IMR-90 (cell line): ENCODE measurements at regions not wholly inside any gene's neighbourhood (a gene's known extent, or its start where the extent isn't known, plus 50 kb on each side); places are given as distances from the start of the nearest gene placed in this dataset.

Experiments
- ATAC-seq: fragments of 200-7000 bp; cut with Tn5 transposase; 2 replicates; pipeline ENCODE4 v1.9.1; 2020; ENCODE audit warnings: low read depth, mild to moderate bottlenecking, moderate library complexity
- BruUV-seq: library from RNA; stranded (reverse); fragments of 400-500 nt; replicated peaks from 2 replicates; lab custom pipeline; 2021; lab: Mats Ljungman, UMichigan
- CTCF ChIA-PET: fragments of 300-600 bp; formaldehyde crosslinking; extraction: SDS; loops from one replicate; lab custom pipeline; 2021; ENCODE audit warnings: antibody characterized with exemption; lab: Yijun Ruan, JAX
- POLR2A ChIA-PET: fragments of 300-600 bp; sonication (Branson Sonifier 250); formaldehyde crosslinking; loops from one replicate; lab custom pipeline; 2022; ENCODE audit warnings: antibody characterized with exemption; ENCODE audit not compliant: unreplicated experiment; lab: Charles Lee
- DNase-seq: peaks from one replicate; pipeline ENCODE4 v3.0.0; 2013
- H2AFZ ChIP-seq: replicated peaks from 2 replicates; pipeline ENCODE3; 2013; ENCODE audit warnings: low read length, mild to moderate bottlenecking; ENCODE audit not compliant: poor library complexity
- H2AK5ac ChIP-seq: 2 replicates; pipeline ENCODE4 v1.6.1; 2013; ENCODE audit warnings: low read depth, low read length, inconsistent platforms
- H2AK9ac ChIP-seq: replicated peaks from 2 replicates; pipeline ENCODE3; 2013; ENCODE audit warnings: mild to moderate bottlenecking, low read depth, low read length, moderate library complexity; ENCODE audit not compliant: poor library complexity
- H2BK120ac ChIP-seq: 2 replicates; pipeline ENCODE4 v1.6.1; 2013; ENCODE audit warnings: low read depth, low read length, inconsistent platforms
- H2BK15ac ChIP-seq: 3 replicates; pipeline ENCODE4 v1.6.1; 2013; ENCODE audit warnings: low read depth, low read length, inconsistent platforms
- H2BK20ac ChIP-seq: 2 replicates; pipeline ENCODE4 v1.6.1; 2013; ENCODE audit warnings: low read depth, mild to moderate bottlenecking, inconsistent platforms, low read length, moderate library complexity
- H2BK5ac ChIP-seq: 2 replicates; pipeline ENCODE4 v1.6.1; 2013; ENCODE audit warnings: mild to moderate bottlenecking, low read depth, low read length, inconsistent platforms; ENCODE audit not compliant: poor library complexity, severe bottlenecking
- H3K14ac ChIP-seq: replicated peaks from 2 replicates; pipeline ENCODE4 v1.6.1; 2013; ENCODE audit warnings: low read depth, low read length, inconsistent platforms
- H3K18ac ChIP-seq: 2 replicates; pipeline ENCODE4 v1.6.1; 2013; ENCODE audit warnings: low read depth, low read length, control low read depth
- H3K23ac ChIP-seq: 2 replicates; pipeline ENCODE4 v1.6.1; 2013; ENCODE audit warnings: low read depth, low read length, inconsistent platforms
- H3K27ac ChIP-seq: 2 replicates; pipeline ENCODE4 v1.5.1; 2013; ENCODE audit warnings: mild to moderate bottlenecking, control low read depth, low read length; ENCODE audit not compliant: insufficient read depth
- H3K27me3 ChIP-seq: 2 replicates; pipeline ENCODE4 v1.6.1; 2013; ENCODE audit warnings: low read length; ENCODE audit not compliant: control insufficient read depth, insufficient read depth
- H3K36me3 ChIP-seq: 2 replicates; pipeline ENCODE4 v1.6.1; 2013; ENCODE audit warnings: low read length, mixed read lengths; ENCODE audit not compliant: control insufficient read depth, insufficient read depth
- H3K4ac ChIP-seq: 2 replicates; pipeline ENCODE4 v1.6.1; 2013; ENCODE audit warnings: low read depth, low read length, inconsistent platforms
- H3K4me1 ChIP-seq: 2 replicates; pipeline ENCODE4 v1.6.1; 2013; ENCODE audit warnings: low read length, mixed read lengths; ENCODE audit not compliant: control insufficient read depth, insufficient read depth
- H3K4me2 ChIP-seq: 2 replicates; pipeline ENCODE4 v1.6.1; 2013; ENCODE audit warnings: low read depth, mild to moderate bottlenecking, control low read depth, low read length, moderate library complexity
- H3K4me3 ChIP-seq: 2 replicates; pipeline ENCODE4 v1.5.1; 2013; ENCODE audit warnings: low read depth, mild to moderate bottlenecking, control low read depth, low read length, moderate library complexity; ENCODE audit not compliant: insufficient read depth
- H3K56ac ChIP-seq: 2 replicates; pipeline ENCODE4 v1.6.1; 2013; ENCODE audit warnings: low read length, inconsistent platforms; ENCODE audit not compliant: insufficient read depth; ENCODE audit errors: extremely low read depth
- H3K79me1 ChIP-seq, 2 experiments: 2 replicates each; pipeline ENCODE4 v1.6.1; 2013; ENCODE audit warnings: low read length in 2 of 2, inconsistent platforms in 1 of 2, low read depth in 1 of 2
- H3K9ac ChIP-seq: 2 replicates; pipeline ENCODE4 v1.6.1; 2013; ENCODE audit warnings: low read depth, low read length, control low read depth
- H3K9me1 ChIP-seq: 2 replicates; pipeline ENCODE4 v1.6.1; 2013; ENCODE audit warnings: low read length, inconsistent platforms; ENCODE audit not compliant: insufficient read depth
- H3K9me3 ChIP-seq: 2 replicates; pipeline ENCODE4 v1.6.1; 2013; ENCODE audit warnings: low read length; ENCODE audit not compliant: control insufficient read depth, insufficient read depth
- H4K20me1 ChIP-seq: 2 replicates; pipeline ENCODE4 v1.6.1; 2013; ENCODE audit warnings: low read length, inconsistent platforms; ENCODE audit not compliant: insufficient read depth
- H4K5ac ChIP-seq: 2 replicates; pipeline ENCODE4 v1.6.1; 2013; ENCODE audit warnings: mild to moderate bottlenecking, low read depth, low read length, control low read depth
- H4K8ac ChIP-seq, 2 experiments: 2 replicates each; pipeline ENCODE4 v1.6.1; 2013; ENCODE audit warnings: low read depth in 2 of 2, low read length in 2 of 2, control low read depth in 1 of 2, inconsistent platforms in 1 of 2
- H4K91ac ChIP-seq: 2 replicates; pipeline ENCODE4 v1.6.1; 2013; ENCODE audit warnings: low read depth, low read length, inconsistent platforms; ENCODE audit not compliant: insufficient read depth
- BHLHE40 ChIP-seq: fragments of 150-350 bp; IDR thresholded peaks from 2 replicates; pipeline ENCODE4 v1.6.1; 2016; ENCODE audit warnings: mild to moderate bottlenecking, low read depth, low read length
- CEBPB ChIP-seq: IDR thresholded peaks from 2 replicates; pipeline ENCODE4 v1.6.1; 2012; ENCODE audit warnings: low read depth, low read length, improper control_type of control experiment
- MAFK ChIP-seq: IDR thresholded peaks from 2 replicates; pipeline ENCODE4 v1.6.1; 2012; ENCODE audit warnings: low read depth, low read length, improper control_type of control experiment
- MXI1 ChIP-seq: IDR thresholded peaks from 2 replicates; pipeline ENCODE4 v1.6.1; 2012; ENCODE audit warnings: low read depth, mild to moderate bottlenecking, low read length, moderate library complexity, borderline replicate concordance
- RAD21 ChIP-seq: IDR thresholded peaks from 2 replicates; pipeline ENCODE4 v1.6.1; 2012; ENCODE audit warnings: low read length, improper control_type of control experiment
- SMC3 ChIP-seq: fragments of 150-350 bp; IDR thresholded peaks from 2 replicates; pipeline ENCODE4 v1.6.1; 2016; ENCODE audit warnings: low read depth, mild to moderate bottlenecking, antibody characterized with exemption, low read length, moderate library complexity
- WGBS, 2 experiments: methylation state at CpG; one replicate each; pipeline versions ENCODE4 v1.1.5 to v1.1.7; 2013; ENCODE audit warnings: missing lambda C conversion rate in 2 of 2; ENCODE audit not compliant: insufficient read length in 1 of 2; ENCODE audit errors: extremely low coverage in 2 of 2; 5-methylcytosine and 5-hydroxymethylcytosine counted together
- dilution Hi-C: fragments of 300-500 bp; cut with HindIII; formaldehyde crosslinking; loops from one replicate; pipeline ENCODE4 v1.14.3; 2018; ENCODE audit warnings: low sequenced_read_pairs; ENCODE audit not compliant: unreplicated experiment
- in situ Hi-C: fragments of 300-500 bp; cut with MboI; formaldehyde crosslinking; loops from 3 replicates; pipeline ENCODE4 v1.14.3; 2019; ENCODE audit warnings: low sequenced_read_pairs, inconsistent platforms, mixed read lengths
- intact Hi-C: fragments of 100-400 bp; cut with micrococcal nuclease; formaldehyde crosslinking; loops from 2 replicates; pipeline ENCODE4 v1.10.0; 2022
- TF ChIP-seq, protein P1 (sequence below): conservative IDR thresholded peaks from 2 replicates; pipeline ENCODE4 v1.5.1; 2012; ENCODE audit warnings: mild to moderate bottlenecking, low read depth, low read length, improper control_type of control experiment
- TF ChIP-seq, protein P2 (sequence below): fragments of 150-350 bp; IDR thresholded peaks from 2 replicates; pipeline ENCODE4 v1.6.1; 2017; ENCODE audit warnings: mild to moderate bottlenecking, antibody characterized with exemption, low read length, low read depth

DNA sequence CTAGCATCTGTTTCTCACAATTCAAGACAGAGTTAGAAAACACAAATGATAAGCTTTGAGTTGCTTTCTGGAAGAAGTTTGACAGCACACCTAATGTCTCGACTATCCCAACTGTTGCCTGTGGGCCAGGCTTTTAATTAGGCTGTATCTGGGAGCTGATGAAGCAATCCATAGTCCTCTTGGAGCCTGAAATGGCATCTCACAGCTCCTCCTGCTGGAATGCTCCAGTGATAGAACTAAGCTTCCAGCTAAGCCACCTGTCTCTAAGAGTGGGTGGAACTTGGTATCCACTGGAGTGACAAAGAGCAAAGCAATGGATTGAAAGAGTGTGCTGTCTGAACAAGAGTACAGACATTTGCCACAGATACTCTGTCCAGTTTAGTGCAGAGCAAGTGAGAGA is 605.3 kb upstream of the NR5A2 start:
- H2AFZ ChIP-seq: no peak overlapping the region

More for the DNA sequence above, 605.3 kb upstream of the NR5A2 start:
- BruUV-seq: no TSS peak
- H3K18ac ChIP-seq: no peak overlapping the region
- CTCF ChIA-PET: interaction anchor here (0.6 to 1.9 kb wide), 12 partner anchors 12 to 1801 kb away, joined by 3 to 7 read pairs (median 4); no protein-coding TSS in a partner anchor
- H3K23ac ChIP-seq: no peak overlapping the region
- H4K91ac ChIP-seq: no peak overlapping the region
- in situ Hi-C loops: no loop called here
- no peak overlapping the region for H2AK9ac ChIP-seq
- H2BK120ac ChIP-seq: no peak overlapping the region
- WGBS, 2 experiments: no CpG with 5 or more reads among the region's 1 CpG
- intact Hi-C loops: loop anchor here (5.0 kb wide), 3 partner anchors 130 to 650 kb away; no protein-coding TSS in a partner anchor
- no peak overlapping the region for H3K4me2 ChIP-seq
- POLR2A ChIA-PET: no interaction called here
- no peak overlapping the region for H3K9ac ChIP-seq
- DNase-seq (peak; percentile 55), ATAC-seq (peak; percentile 82)
- no peak overlapping the region for H3K4ac ChIP-seq
- H3K27me3 ChIP-seq: no peaks in the 10 kb centered on the region
- H3K27ac ChIP-seq: no peak overlapping the region
- H3K9me3 ChIP-seq: no peaks in the 10 kb centered on the region
- H3K9me1 ChIP-seq: no peaks in the 10 kb centered on the region
- peaks cover 2% of the 10 kb centered on the region; the same call in 1 of the 2 replicates for H3K4me1 ChIP-seq
- no peak overlapping the region for H3K14ac ChIP-seq
- no peak overlapping the region for H4K8ac ChIP-seq
- no peak overlapping the region for H3K56ac ChIP-seq
- H3K79me1 ChIP-seq: no peaks in the 10 kb centered on the region
- H3K36me3 ChIP-seq: no peaks in the 10 kb centered on the region
- H2BK15ac ChIP-seq: no peak overlapping the region
- no peak overlapping the region for H2AK5ac ChIP-seq
- no peak overlapping the region; the same call in 1 of the 2 replicates for H2BK20ac ChIP-seq
- no peak overlapping the region for H3K4me3 ChIP-seq
- dilution Hi-C loops: no loop called here
- H2BK5ac ChIP-seq: no peak overlapping the region
- H4K20me1 ChIP-seq: no peaks in the 10 kb centered on the region
- peak; percentile 89 for TF ChIP-seq CEBPB
- no peak for TF ChIP-seq MAFK
- TF ChIP-seq, protein P1, sequence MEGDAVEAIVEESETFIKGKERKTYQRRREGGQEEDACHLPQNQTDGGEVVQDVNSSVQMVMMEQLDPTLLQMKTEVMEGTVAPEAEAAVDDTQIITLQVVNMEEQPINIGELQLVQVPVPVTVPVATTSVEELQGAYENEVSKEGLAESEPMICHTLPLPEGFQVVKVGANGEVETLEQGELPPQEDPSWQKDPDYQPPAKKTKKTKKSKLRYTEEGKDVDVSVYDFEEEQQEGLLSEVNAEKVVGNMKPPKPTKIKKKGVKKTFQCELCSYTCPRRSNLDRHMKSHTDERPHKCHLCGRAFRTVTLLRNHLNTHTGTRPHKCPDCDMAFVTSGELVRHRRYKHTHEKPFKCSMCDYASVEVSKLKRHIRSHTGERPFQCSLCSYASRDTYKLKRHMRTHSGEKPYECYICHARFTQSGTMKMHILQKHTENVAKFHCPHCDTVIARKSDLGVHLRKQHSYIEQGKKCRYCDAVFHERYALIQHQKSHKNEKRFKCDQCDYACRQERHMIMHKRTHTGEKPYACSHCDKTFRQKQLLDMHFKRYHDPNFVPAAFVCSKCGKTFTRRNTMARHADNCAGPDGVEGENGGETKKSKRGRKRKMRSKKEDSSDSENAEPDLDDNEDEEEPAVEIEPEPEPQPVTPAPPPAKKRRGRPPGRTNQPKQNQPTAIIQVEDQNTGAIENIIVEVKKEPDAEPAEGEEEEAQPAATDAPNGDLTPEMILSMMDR: peak; percentile 56
- TF ChIP-seq BHLHE40: no peak
- peak; percentile 56 for TF ChIP-seq RAD21
- TF ChIP-seq SMC3: peak; percentile 41
- TF ChIP-seq, protein P2, sequence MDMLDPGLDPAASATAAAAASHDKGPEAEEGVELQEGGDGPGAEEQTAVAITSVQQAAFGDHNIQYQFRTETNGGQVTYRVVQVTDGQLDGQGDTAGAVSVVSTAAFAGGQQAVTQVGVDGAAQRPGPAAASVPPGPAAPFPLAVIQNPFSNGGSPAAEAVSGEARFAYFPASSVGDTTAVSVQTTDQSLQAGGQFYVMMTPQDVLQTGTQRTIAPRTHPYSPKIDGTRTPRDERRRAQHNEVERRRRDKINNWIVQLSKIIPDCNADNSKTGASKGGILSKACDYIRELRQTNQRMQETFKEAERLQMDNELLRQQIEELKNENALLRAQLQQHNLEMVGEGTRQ: no peak
- TF ChIP-seq MXI1: no peak
- H4K5ac ChIP-seq: no peak overlapping the region
